ENCODE measurements at regions not wholly inside any gene's neighbourhood (a gene's known extent, or its start where the extent isn't known, plus 50 kb on each side); places are given as distances from the start of the nearest gene placed in this dataset.

DNA sequence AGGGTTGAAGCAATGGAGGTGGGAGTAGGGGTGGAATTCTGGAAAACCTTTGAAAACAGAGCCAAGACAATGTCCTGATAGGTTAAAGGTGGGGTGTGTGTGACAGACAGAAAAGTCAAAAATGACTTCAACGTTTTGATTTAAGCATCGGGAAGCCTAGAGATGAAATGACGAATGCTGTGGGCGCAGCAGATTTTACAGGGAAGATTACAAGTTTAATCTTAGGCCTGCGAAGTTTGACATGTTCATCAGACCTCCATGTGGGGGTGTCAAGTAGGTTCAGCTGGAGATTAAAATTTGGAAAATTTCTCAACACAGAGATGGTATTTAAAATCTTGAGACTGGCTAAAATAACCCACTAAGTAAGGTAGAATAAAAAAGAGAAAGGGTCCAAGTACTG lies 453.3 kb downstream of the TXNL1 start:
- TF ChIP-seq, protein P1, sequence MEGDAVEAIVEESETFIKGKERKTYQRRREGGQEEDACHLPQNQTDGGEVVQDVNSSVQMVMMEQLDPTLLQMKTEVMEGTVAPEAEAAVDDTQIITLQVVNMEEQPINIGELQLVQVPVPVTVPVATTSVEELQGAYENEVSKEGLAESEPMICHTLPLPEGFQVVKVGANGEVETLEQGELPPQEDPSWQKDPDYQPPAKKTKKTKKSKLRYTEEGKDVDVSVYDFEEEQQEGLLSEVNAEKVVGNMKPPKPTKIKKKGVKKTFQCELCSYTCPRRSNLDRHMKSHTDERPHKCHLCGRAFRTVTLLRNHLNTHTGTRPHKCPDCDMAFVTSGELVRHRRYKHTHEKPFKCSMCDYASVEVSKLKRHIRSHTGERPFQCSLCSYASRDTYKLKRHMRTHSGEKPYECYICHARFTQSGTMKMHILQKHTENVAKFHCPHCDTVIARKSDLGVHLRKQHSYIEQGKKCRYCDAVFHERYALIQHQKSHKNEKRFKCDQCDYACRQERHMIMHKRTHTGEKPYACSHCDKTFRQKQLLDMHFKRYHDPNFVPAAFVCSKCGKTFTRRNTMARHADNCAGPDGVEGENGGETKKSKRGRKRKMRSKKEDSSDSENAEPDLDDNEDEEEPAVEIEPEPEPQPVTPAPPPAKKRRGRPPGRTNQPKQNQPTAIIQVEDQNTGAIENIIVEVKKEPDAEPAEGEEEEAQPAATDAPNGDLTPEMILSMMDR (IDR thresholded peaks at IDR 0.05): no peak
- no peak for TF ChIP-seq POLR2A (IDR thresholded peaks at IDR 0.05)
